Right lobe of liver (tissue), 6 donors: ENCODE measurements at regions not wholly inside any gene's neighbourhood (a gene's known extent, or its start where the extent isn't known, plus 50 kb on each side); places are given as distances from the start of the nearest gene placed in this dataset.

ENCODE experiments used
- ATAC-seq, 4 donors: fragments of 200-7000 bp; cut with Tn5 transposase; one replicate each; pipeline ENCODE4 v1.9.1; 2020; ENCODE audit warnings: mild to moderate bottlenecking in 4 of 4, moderate library complexity in 4 of 4
- DNase-seq, 3 donors: peaks; one replicate each; pipeline ENCODE4 v3.0.0-alpha.2; 2020
- H3K27ac ChIP-seq, 3 donors: fragments of 200-600 bp; one replicate each; pipeline ENCODE4 v1.8.0; 2022
- H3K27me3 ChIP-seq, 2 donors: fragments of 200-600 bp; one replicate each; pipeline ENCODE4 v1.8.0; 2022
- H3K36me3 ChIP-seq, 4 donors: fragments of 200-600 bp; sonication (generic) in 1 of 4; one replicate each; pipeline versions ENCODE4 v1.5.1 to v1.8.0; 2017 to 2022; ENCODE audit warnings: control low read depth in 1 of 4
- H3K4me1 ChIP-seq, 4 donors: fragments of 200-600 bp; sonication (generic) in 1 of 4; one replicate each; pipeline versions ENCODE4 v1.5.1 to v1.8.0; 2017 to 2022; ENCODE audit warnings: control low read depth in 1 of 4
- H3K4me3 ChIP-seq, 3 donors: fragments of 200-600 bp; one replicate each; pipeline ENCODE4 v1.8.0; 2022
- H3K9me3 ChIP-seq, 4 donors: fragments of 200-600 bp; sonication (generic) in 1 of 4; one replicate each; pipeline versions ENCODE4 v1.5.1 to v1.8.0; 2017 to 2022; ENCODE audit warnings: control low read depth in 1 of 4
- CTCF ChIP-seq, 4 donors: fragments of 200-600 bp in 3 of 4; fragments of 450-650 bp in 1 of 4; IDR thresholded peaks; one replicate each; pipeline versions ENCODE4 v1.5.1 to v1.8.0; 2016 to 2022; ENCODE audit warnings: antibody characterized with exemption in 4 of 4, mild to moderate bottlenecking in 2 of 4
- POLR2A ChIP-seq: fragments of 450-650 bp; IDR thresholded peaks from one replicate; pipeline ENCODE4 v1.6.1; 2017; ENCODE audit warnings: antibody characterized with exemption, mild to moderate bottlenecking
- WGBS: methylation state at CpG from one replicate; pipeline ENCODE4 v1.1.6; 2018; ENCODE audit warnings: low coverage, low lambda C conversion rate; ENCODE audit not compliant: insufficient coverage; ENCODE audit errors: missing lambda C conversion rate; 5-methylcytosine and 5-hydroxymethylcytosine counted together
- intact Hi-C, 2 donors: fragments of 100-400 bp; cut with DNase I; formaldehyde crosslinking; loops; one replicate each; pipeline versions ENCODE4 v1.11.2 to v1.14.1; 2022
- donor health status: DM: no; HTN: yes; CAD: no.
- donor health status: DM: no; HTN: no; CAD: no.
- donor health status: DM: no; HTN: no; CAD: no.
- donor health status: DM: no; HTN: yes; CAD: no.
- donor health status: DM: no; HTN: yes; CAD: no.

- H3K27ac ChIP-seq: no peak overlapping the region
- H3K27me3 ChIP-seq: no peaks in the 10 kb centered on the region
- intact Hi-C loops: no loop called here
- TF ChIP-seq POLR2A (no peak), CTCF (IDR thresholded peaks at IDR 0.05) (no peak)
- DNase-seq (no peak), ATAC-seq (no peak)
- no peaks in the 10 kb centered on the region for H3K36me3 ChIP-seq
- H3K4me3 ChIP-seq: no peak overlapping the region
- H3K4me1 ChIP-seq: no peaks in the 10 kb centered on the region
- no peaks in the 10 kb centered on the region for H3K9me3 ChIP-seq
These were observed 526.0 kb upstream of the NR2F2 start for GRCh38 chr15:95804484-95804883.

- H3K9me3 ChIP-seq: no peaks in the 10 kb centered on the region
- intact Hi-C loops: no loop called here
- DNase-seq: no peak
- H3K36me3 ChIP-seq: no peaks in the 10 kb centered on the region
- no peaks in the 10 kb centered on the region for H3K4me1 ChIP-seq
- H3K27ac ChIP-seq: no peak overlapping the region
- no peak overlapping the region for H3K4me3 ChIP-seq
- WGBS: 57% methylated on average over 2 of the region's 2 CpGs
- TF ChIP-seq POLR2A: no peak
- TF ChIP-seq CTCF (IDR thresholded peaks at IDR 0.05): no peak
- no peaks in the 10 kb centered on the region for H3K27me3 ChIP-seq
- no peak for ATAC-seq
These were observed 518.0 kb upstream of the NR2F2 start for GRCh38 chr15:95812491-95812890.

- WGBS: 95% methylated on average over 3 of the region's 3 CpGs
- H3K27me3 ChIP-seq: no peaks in the 10 kb centered on the region
- H3K27ac ChIP-seq: no peak overlapping the region
- no peak for TF ChIP-seq POLR2A
- no peak for TF ChIP-seq CTCF (IDR thresholded peaks at IDR 0.05)
- no peaks in the 10 kb centered on the region for H3K9me3 ChIP-seq
- H3K36me3 ChIP-seq: no peaks in the 10 kb centered on the region
- no peak overlapping the region for H3K4me3 ChIP-seq
- intact Hi-C loops: no loop called here
- no peak for ATAC-seq
- H3K4me1 ChIP-seq: no peaks in the 10 kb centered on the region
- no peak for DNase-seq
These were observed 515.6 kb upstream of the NR2F2 start for GRCh38 chr15:95814908-95815307.

GRCh38 chr15:95816591-95816990 lies 513.9 kb upstream of the NR2F2 start:
- ATAC-seq: no peak
- no peaks in the 10 kb centered on the region for H3K4me1 ChIP-seq
- 75% methylated on average over 2 of the region's 4 CpGs for WGBS

More at GRCh38 chr15:95816591-95816990, 513.9 kb upstream of the NR2F2 start:
- intact Hi-C loops: no loop called here
- Histone ChIP-seq H3K4me3 (no peak overlapping the region), H3K36me3 (no peaks in the 10 kb centered on the region), H3K27me3 (no peaks in the 10 kb centered on the region), H3K9me3 (no peaks in the 10 kb centered on the region), H3K27ac (no peak overlapping the region)
- TF ChIP-seq POLR2A: no peak
- TF ChIP-seq CTCF (IDR thresholded peaks at IDR 0.05): no peak
- DNase-seq: no peak
